HepG2 (cell line): ENCODE measurements at regions not wholly inside any gene's neighbourhood (a gene's known extent, or its start where the extent isn't known, plus 50 kb on each side); places are given as distances from the start of the nearest gene placed in this dataset.

Source experiments
- ATAC-seq: fragments of 200-7000 bp; cut with Tn5 transposase; 3 replicates; pipeline ENCODE4 v1.9.1; 2020; ENCODE audit warnings: mild to moderate bottlenecking, moderate library complexity
- BruUV-seq: library from RNA; stranded (reverse); fragments of 400-500 nt; replicated peaks from 2 replicates; lab custom pipeline; 2021; lab: Mats Ljungman, UMichigan
- CTCF ChIA-PET: fragments of 300-600 bp; formaldehyde crosslinking; extraction: SDS; loops from one replicate; lab custom pipeline; 2021; ENCODE audit warnings: low total read pairs, inconsistent platforms, low intra/inter-chr PET ratio; lab: Yijun Ruan, JAX
- POLR2A ChIA-PET: fragments of 350-600 bp; sonication (Branson Sonifier 250); formaldehyde crosslinking; loops from one replicate; lab custom pipeline; 2020; ENCODE audit warnings: antibody characterized with exemption, inconsistent platforms; lab: Yijun Ruan, JAX
- DNase-seq: peaks from one replicate; pipeline ENCODE4 v3.0.0-alpha.2; 2015; ENCODE audit warnings: low spot score
- FAIRE-seq: peaks from 3 replicates; lab custom pipeline; 2011; peaks lifted over from hg19 to GRCh38; lab: Jason Lieb, UNC
- H2AFZ ChIP-seq: one replicate; pipeline ENCODE4 v1.6.1; 2011; ENCODE audit warnings: low read length, inconsistent platforms
- H3K27ac ChIP-seq: fragments of 300-600 bp; 3 replicates; pipeline ENCODE4 v1.8.0; 2011; ENCODE audit warnings: mixed run types, mild to moderate bottlenecking, mixed read lengths, low read length, inconsistent platforms; ENCODE audit not compliant: insufficient read depth; ENCODE audit errors: extremely low read length
- H3K27me3 ChIP-seq, 2 experiments: fragments of 200-600 bp in 1 of 2; 2 replicates in 1 of 2; 3 replicates in 1 of 2; pipeline versions ENCODE4 v1.6.0 to v1.8.0; 2011; ENCODE audit warnings: low read length in 2 of 2, mild to moderate bottlenecking in 2 of 2, moderate library complexity in 2 of 2, inconsistent platforms in 1 of 2; ENCODE audit not compliant: insufficient read depth in 2 of 2, control insufficient read depth in 1 of 2
- H3K36me3 ChIP-seq, 2 experiments: fragments of 200-600 bp in 1 of 2; replicated peaks in 1 of 2; 2 replicates in 1 of 2; 3 replicates in 1 of 2; pipeline versions ENCODE4 v1.5.1 to v1.8.0; 2011; ENCODE audit warnings: low read length in 2 of 2, inconsistent platforms in 1 of 2; ENCODE audit not compliant: insufficient read depth in 2 of 2, control insufficient read depth in 1 of 2
- H3K4me1 ChIP-seq: 2 replicates; pipeline ENCODE4 v1.5.1; 2012; ENCODE audit warnings: low read length, inconsistent platforms; ENCODE audit not compliant: insufficient read depth
- H3K4me2 ChIP-seq: 2 replicates; pipeline ENCODE4 v1.6.0; 2011; ENCODE audit warnings: low read depth, low read length, inconsistent platforms
- H3K4me3 ChIP-seq, 3 experiments: fragments of 200-600 bp in 1 of 3; sonication (generic), shearing (Covaris generic) in 1 of 3; replicated peaks in 1 of 3; 2 replicates each; pipeline ENCODE4 v1.5.1; 2011 to 2016; ENCODE audit warnings: low read length in 3 of 3, inconsistent platforms in 2 of 3, low read depth in 2 of 3, mild to moderate bottlenecking in 2 of 3, control low read depth in 1 of 3, mixed read lengths in 1 of 3; ENCODE audit not compliant: insufficient read depth in 1 of 3
- H3K79me2 ChIP-seq: one replicate; pipeline ENCODE4 v1.6.1; 2011; ENCODE audit warnings: low read length, inconsistent platforms; ENCODE audit not compliant: insufficient read depth
- H3K9ac ChIP-seq: 2 replicates; pipeline ENCODE4 v1.6.0; 2011; ENCODE audit warnings: mild to moderate bottlenecking, low read depth, low read length, inconsistent platforms; ENCODE audit not compliant: insufficient read depth
- H3K9me3 ChIP-seq: 2 replicates; pipeline ENCODE4 v1.5.1; 2012; ENCODE audit warnings: mild to moderate bottlenecking, low read length
- H4K20me1 ChIP-seq: 2 replicates; pipeline ENCODE4 v1.6.0; 2011; ENCODE audit warnings: inconsistent platforms, mild to moderate bottlenecking, low read length, moderate library complexity; ENCODE audit not compliant: insufficient read depth
- AKAP8 ChIP-seq: sonication (generic); formaldehyde crosslinking; IDR thresholded peaks from 2 replicates; pipeline ENCODE4 v1.5.1; 2020; ENCODE audit warnings: mild to moderate bottlenecking, missing genetic modification reagents
- ATF1 ChIP-seq: IDR thresholded peaks from 2 replicates; pipeline ENCODE4 v1.6.1; 2016; ENCODE audit warnings: mild to moderate bottlenecking, control low read depth
- ATF7 ChIP-seq, 2 experiments: fragments of 450-650 bp in 1 of 2; sonication (generic) in 1 of 2; formaldehyde crosslinking in 1 of 2; IDR thresholded peaks; 2 replicates each; pipeline versions ENCODE4 v1.4.0 to v1.6.1; 2016 to 2020; ENCODE audit warnings: antibody characterized with exemption in 1 of 2, mild to moderate bottlenecking in 1 of 2, missing genetic modification reagents in 1 of 2
- CC2D1A ChIP-seq: sonication (generic); formaldehyde crosslinking; IDR thresholded peaks from 2 replicates; pipeline ENCODE4 v1.8.1; 2023; ENCODE audit warnings: mild to moderate bottlenecking, missing genetic modification reagents
- MBD4 ChIP-seq: IDR thresholded peaks from 2 replicates; pipeline ENCODE4 v1.6.1; 2012; ENCODE audit warnings: low read length, inconsistent platforms, borderline replicate concordance
- MXD3 ChIP-seq: IDR thresholded peaks from 2 replicates; pipeline ENCODE4 v1.6.1; 2016; ENCODE audit warnings: mild to moderate bottlenecking, missing biosample characterization, missing genetic modification reagents
- SIX4 ChIP-seq: sonication (generic); formaldehyde crosslinking; IDR thresholded peaks from 2 replicates; pipeline ENCODE4 v1.4.0; 2020; ENCODE audit warnings: missing genetic modification reagents
- SP140L ChIP-seq: sonication (generic); formaldehyde crosslinking; IDR thresholded peaks from 2 replicates; pipeline ENCODE4 v1.4.0; 2020; ENCODE audit warnings: missing genetic modification reagents, borderline replicate concordance
- SUZ12 ChIP-seq: fragments of 150-350 bp; IDR thresholded peaks from 2 replicates; pipeline ENCODE4 v1.6.1; 2014; ENCODE audit warnings: low read depth, low read length
- TSC22D2 ChIP-seq: sonication (generic); formaldehyde crosslinking; IDR thresholded peaks from 2 replicates; pipeline ENCODE4 v1.5.1; 2020; ENCODE audit warnings: missing genetic modification reagents, mild to moderate bottlenecking, borderline replicate concordance
- YEATS2 ChIP-seq: sonication (generic); formaldehyde crosslinking; IDR thresholded peaks from 2 replicates; pipeline ENCODE4 v1.4.0; 2020; ENCODE audit warnings: missing genetic modification reagents, borderline replicate concordance
- ZBTB39 ChIP-seq: sonication (generic); formaldehyde crosslinking; IDR thresholded peaks from 2 replicates; pipeline ENCODE4 v1.5.0; 2020; ENCODE audit warnings: missing genetic modification reagents
- ZBTB46 ChIP-seq: sonication (generic); formaldehyde crosslinking; IDR thresholded peaks from 2 replicates; pipeline ENCODE4 v1.4.0; 2020; ENCODE audit warnings: mild to moderate bottlenecking, missing genetic modification reagents, borderline replicate concordance
- ZC3H4 ChIP-seq: sonication (generic); formaldehyde crosslinking; IDR thresholded peaks from 2 replicates; pipeline ENCODE4 v1.4.0; 2020; ENCODE audit warnings: missing genetic modification reagents, borderline replicate concordance
- ZNF367 ChIP-seq: sonication (generic); formaldehyde crosslinking; IDR thresholded peaks from 2 replicates; pipeline ENCODE4 v1.4.0; 2020; ENCODE audit warnings: missing genetic modification reagents, borderline replicate concordance
- ZNF547 ChIP-seq: sonication (generic); formaldehyde crosslinking; IDR thresholded peaks from 2 replicates; pipeline ENCODE4 v1.5.1; 2020; ENCODE audit warnings: mild to moderate bottlenecking, missing genetic modification reagents
- ZNF550 ChIP-seq: sonication (generic); formaldehyde crosslinking; IDR thresholded peaks from 2 replicates; pipeline ENCODE4 v1.4.0; 2020; ENCODE audit warnings: mild to moderate bottlenecking, missing genetic modification reagents, borderline replicate concordance
- ZNF766 ChIP-seq: sonication (generic); formaldehyde crosslinking; IDR thresholded peaks from 2 replicates; pipeline ENCODE4 v1.5.0; 2020; ENCODE audit warnings: missing genetic modification reagents, borderline replicate concordance
- in situ Hi-C: cut with HindIII; loops from 2 replicates; pipeline ENCODE4 v1.10.0; 2017; ENCODE audit warnings: low pct_unique_long_range_greater_than_20kb; ENCODE audit not compliant: extremely low pct_ligation_motif_present
- intact Hi-C: fragments of 100-400 bp; cut with micrococcal nuclease; formaldehyde crosslinking; loops from one replicate; pipeline ENCODE4 v1.10.0; 2022; ENCODE audit not compliant: unreplicated experiment

- TF ChIP-seq ZNF766 (no peak), TSC22D2 (CRISPR knock-in tag) (no peak)
These were observed 657.3 kb downstream of the EFNB2 start (continued) for GRCh38 chr13:105878119-105878700.

- ChIA-PET POLR2A (no interaction called here), CTCF (no interaction called here)
- no peak for FAIRE-seq
- Histone ChIP-seq H3K4me3 (no peak overlapping the region), H3K79me2 (no peaks in the 10 kb centered on the region), H3K27me3 (no peaks in the 10 kb centered on the region), H3K4me1 (no peaks in the 10 kb centered on the region), H4K20me1 (no peaks in the 10 kb centered on the region), H3K36me3 (no peaks in the 10 kb centered on the region), H2AFZ (no peak overlapping the region), H3K9ac (no peak overlapping the region), H3K27ac (no peak overlapping the region), H3K4me2 (no peak overlapping the region), H3K9me3 (peaks cover 4% of the 10 kb centered on the region; the same call in 1 of the 2 replicates)
- intact Hi-C loops: no loop called here
- in situ Hi-C loops: no loop called here
- BruUV-seq: no TSS peak
- no peak for ATAC-seq
- no peak for DNase-seq
- no peak for TF ChIP-seq MXD3 (CRISPR knock-in tag)
- no peak for TF ChIP-seq ATF7 (IDR thresholded peaks at IDR 0.05)
- no peak for TF ChIP-seq ATF7 (CRISPR knock-in tag; IDR thresholded peaks at IDR 0.05)
- no peak for TF ChIP-seq ZNF367 (CRISPR knock-in tag)
- no peak for TF ChIP-seq AKAP8 (CRISPR knock-in tag)
- TF ChIP-seq YEATS2 (CRISPR knock-in tag): no peak
- TF ChIP-seq ZC3H4 (CRISPR knock-in tag): no peak
- no peak for TF ChIP-seq SP140L (CRISPR knock-in tag)
- TF ChIP-seq SIX4 (CRISPR knock-in tag): no peak
- TF ChIP-seq ZNF547 (CRISPR knock-in tag): no peak
- TF ChIP-seq ZNF550 (CRISPR knock-in tag): no peak
- no peak for TF ChIP-seq ATF1 (CRISPR knock-in tag)
- no peak for TF ChIP-seq MBD4
- no peak for TF ChIP-seq ZBTB46
- no peak for TF ChIP-seq ZBTB39 (CRISPR knock-in tag)
- TF ChIP-seq SUZ12: no peak
- TF ChIP-seq CC2D1A (CRISPR knock-in tag): no peak
These were observed 660.6 kb downstream of the EFNB2 start for GRCh38 chr13:105874814-105875213.
